ENCODE measurements at regions not wholly inside any gene's neighbourhood (a gene's known extent, or its start where the extent isn't known, plus 50 kb on each side); places are given as distances from the start of the nearest gene placed in this dataset.

GRCh38 chrX:139126493-139126892 is 404.0 kb upstream of the F9 start:
- Histone ChIP-seq H2BK12ac (ENCODE audit: low read length in 2 of 2) (no peak overlapping the region), H4K91ac (ENCODE audit: low read length) (no peak overlapping the region), H3K18ac (ENCODE audit: low read depth in 1 of 2, low read length in 2 of 2) (no peak overlapping the region), H2BK5ac (ENCODE audit: low read depth, low read length, poor library complexity, severe bottlenecking) (no peak overlapping the region), H3K27me3 (ENCODE audit: control insufficient read depth in 1 of 2, insufficient read depth in 1 of 2, low read length in 2 of 2) (no peaks in the 10 kb centered on the region), H2BK15ac (ENCODE audit: low read depth, poor library complexity, severe bottlenecking) (no peak overlapping the region), H4K8ac (ENCODE audit: low read length) (no peak overlapping the region), H3K9ac (ENCODE audit: low read length) (no peak overlapping the region), H2AK5ac (ENCODE audit: low read length, severe bottlenecking) (no peak overlapping the region), H3K14ac (ENCODE audit: low read length in 2 of 2) (no peak overlapping the region), H3K4me1 (ENCODE audit: control insufficient read depth, insufficient read depth, low read depth, low read length) (no peaks in the 10 kb centered on the region), H3K23ac (ENCODE audit: low read length in 2 of 2) (no peak overlapping the region), H2BK120ac (ENCODE audit: low read depth, low read length) (no peak overlapping the region), H3K36me3 (ENCODE audit: control insufficient read depth in 1 of 2, insufficient read depth in 2 of 2, low read depth in 1 of 2, low read length in 2 of 2) (no peaks in the 10 kb centered on the region), H3K9me3 (ENCODE audit: control insufficient read depth, low read length) (no peaks in the 10 kb centered on the region), H2AFZ (ENCODE audit: low read depth, low read length) (no peak overlapping the region), H3K4me2 (ENCODE audit: low read length, poor library complexity, severe bottlenecking) (no peak overlapping the region), H3K4ac (ENCODE audit: low read depth in 1 of 2, low read length in 2 of 2) (no peak overlapping the region), H3K27ac (ENCODE audit: low read length, poor library complexity, severe bottlenecking) (no peak overlapping the region), H3K79me1 (replicated peaks; ENCODE audit: low read length, poor library complexity, severe bottlenecking) (no peaks in the 10 kb centered on the region), H3K4me3 (ENCODE audit: insufficient read depth in 1 of 2, low read depth in 1 of 2, low read length in 2 of 2) (no peak overlapping the region)
- DNase-seq: no peak
- WGBS: 0% methylated on average over 2 of the region's 2 CpGs

DNA sequence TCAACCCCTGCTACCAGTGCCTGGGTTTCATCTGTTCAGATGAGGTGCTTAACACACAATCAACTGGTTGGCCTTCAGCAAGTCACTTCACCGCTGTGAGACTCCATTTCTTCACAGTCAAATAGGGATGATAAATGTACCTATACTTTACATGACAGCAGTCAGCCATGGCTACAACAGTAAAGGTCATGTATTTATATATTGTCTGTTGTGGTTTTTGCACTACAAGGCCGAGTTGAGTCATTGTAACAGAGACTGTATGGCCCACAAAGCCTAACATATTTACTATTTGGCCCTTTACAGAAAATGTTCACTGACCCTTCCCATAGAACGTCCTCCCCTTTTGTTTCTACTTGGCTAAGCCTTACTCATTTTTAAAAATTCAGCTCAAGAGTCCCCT is 404.6 kb upstream of the F9 start:
- H2BK5ac ChIP-seq (ENCODE audit: low read depth, low read length, poor library complexity, severe bottlenecking): no peak overlapping the region
- no peaks in the 10 kb centered on the region for H3K27me3 ChIP-seq (ENCODE audit: control insufficient read depth in 1 of 2, insufficient read depth in 1 of 2, low read length in 2 of 2)
- no peak overlapping the region for H2AFZ ChIP-seq (ENCODE audit: low read depth, low read length)
- H2AK5ac ChIP-seq (ENCODE audit: low read length, severe bottlenecking): no peak overlapping the region
- H3K9ac ChIP-seq (ENCODE audit: low read length): no peak overlapping the region
- no peak overlapping the region for H3K27ac ChIP-seq (ENCODE audit: low read length, poor library complexity, severe bottlenecking)
- no peaks in the 10 kb centered on the region for H3K79me1 ChIP-seq (replicated peaks; ENCODE audit: low read length, poor library complexity, severe bottlenecking)
- H3K18ac ChIP-seq (ENCODE audit: low read depth in 1 of 2, low read length in 2 of 2): no peak overlapping the region
- H2BK12ac ChIP-seq (ENCODE audit: low read length in 2 of 2): no peak overlapping the region
- H3K4ac ChIP-seq (ENCODE audit: low read depth in 1 of 2, low read length in 2 of 2): no peak overlapping the region
- no peak overlapping the region for H4K8ac ChIP-seq (ENCODE audit: low read length)
- no peaks in the 10 kb centered on the region for H3K4me1 ChIP-seq (ENCODE audit: control insufficient read depth, insufficient read depth, low read depth, low read length)
- no peak overlapping the region for H3K23ac ChIP-seq (ENCODE audit: low read length in 2 of 2)
- DNase-seq: no peak
- 40% methylated on average over 2 of the region's 3 CpGs for WGBS
- H3K14ac ChIP-seq (ENCODE audit: low read length in 2 of 2): no peak overlapping the region
- no peaks in the 10 kb centered on the region for H3K36me3 ChIP-seq (ENCODE audit: control insufficient read depth in 1 of 2, insufficient read depth in 2 of 2, low read depth in 1 of 2, low read length in 2 of 2)
- no peak overlapping the region for H2BK15ac ChIP-seq (ENCODE audit: low read depth, poor library complexity, severe bottlenecking)
- H2BK120ac ChIP-seq (ENCODE audit: low read depth, low read length): no peak overlapping the region
- H3K9me3 ChIP-seq (ENCODE audit: control insufficient read depth, low read length): no peaks in the 10 kb centered on the region
- no peak overlapping the region for H3K4me2 ChIP-seq (ENCODE audit: low read length, poor library complexity, severe bottlenecking)
- H4K91ac ChIP-seq (ENCODE audit: low read length): no peak overlapping the region
- H3K4me3 ChIP-seq (ENCODE audit: insufficient read depth in 1 of 2, low read depth in 1 of 2, low read length in 2 of 2): no peak overlapping the region

GRCh38 chrX:139121616-139122286 is 408.8 kb upstream of the F9 start:
- Histone ChIP-seq H3K4me1 (ENCODE audit: control insufficient read depth, insufficient read depth, low read depth, low read length) (peaks cover 4% of the 10 kb centered on the region), H3K9ac (ENCODE audit: low read length) (no peak overlapping the region), H2BK5ac (ENCODE audit: low read depth, low read length, poor library complexity, severe bottlenecking) (no peak overlapping the region), H3K4ac (ENCODE audit: low read depth in 1 of 2, low read length in 2 of 2) (no peak overlapping the region), H3K36me3 (ENCODE audit: control insufficient read depth in 1 of 2, insufficient read depth in 2 of 2, low read depth in 1 of 2, low read length in 2 of 2) (no peaks in the 10 kb centered on the region), H3K27ac (ENCODE audit: low read length, poor library complexity, severe bottlenecking) (no peak overlapping the region), H4K91ac (ENCODE audit: low read length) (no peak overlapping the region), H2AFZ (ENCODE audit: low read depth, low read length) (no peak overlapping the region), H2AK5ac (ENCODE audit: low read length, severe bottlenecking) (no peak overlapping the region), H3K27me3 (ENCODE audit: control insufficient read depth in 1 of 2, insufficient read depth in 1 of 2, low read length in 2 of 2) (no peaks in the 10 kb centered on the region), H2BK15ac (ENCODE audit: low read depth, poor library complexity, severe bottlenecking) (no peak overlapping the region), H2BK120ac (ENCODE audit: low read depth, low read length) (no peak overlapping the region), H3K4me3 (ENCODE audit: insufficient read depth in 1 of 2, low read depth in 1 of 2, low read length in 2 of 2) (no peak overlapping the region), H2BK12ac (ENCODE audit: low read length in 2 of 2) (no peak overlapping the region), H3K18ac (ENCODE audit: low read depth in 1 of 2, low read length in 2 of 2) (no peak overlapping the region), H3K23ac (ENCODE audit: low read length in 2 of 2) (no peak overlapping the region), H3K9me3 (ENCODE audit: control insufficient read depth, low read length) (no peaks in the 10 kb centered on the region), H3K79me1 (replicated peaks; ENCODE audit: low read length, poor library complexity, severe bottlenecking) (no peaks in the 10 kb centered on the region), H4K8ac (ENCODE audit: low read length) (no peak overlapping the region), H3K4me2 (ENCODE audit: low read length, poor library complexity, severe bottlenecking) (no peak overlapping the region), H3K14ac (ENCODE audit: low read length in 2 of 2) (no peak overlapping the region)
- no peak for DNase-seq
- WGBS: 51% methylated on average over 3 of the region's 4 CpGs

DNA sequence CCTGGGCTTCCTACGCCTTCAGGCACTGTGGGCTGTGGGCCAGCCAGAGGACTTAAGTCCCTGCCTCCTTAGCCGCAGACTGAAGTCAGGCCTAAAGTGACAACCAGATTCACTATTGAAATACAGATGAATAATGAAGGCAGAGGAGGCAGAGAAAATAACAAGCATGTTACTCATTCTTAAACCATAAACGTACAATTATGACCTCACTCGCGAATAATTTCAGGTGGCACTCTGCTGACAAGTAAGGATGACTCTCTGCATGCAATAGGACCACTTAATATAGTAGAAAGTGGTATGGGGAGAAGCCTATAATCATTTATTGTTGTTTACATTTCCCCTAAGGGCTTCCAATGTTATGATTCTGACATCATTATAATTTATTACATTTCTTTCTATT is 409.2 kb upstream of the FGF13 start:
- Histone ChIP-seq H4K91ac (ENCODE audit: low read length) (no peak overlapping the region), H3K27me3 (ENCODE audit: control insufficient read depth in 1 of 2, insufficient read depth in 1 of 2, low read length in 2 of 2) (no peaks in the 10 kb centered on the region), H3K9me3 (ENCODE audit: control insufficient read depth, low read length) (no peaks in the 10 kb centered on the region), H3K4me2 (ENCODE audit: low read length, poor library complexity, severe bottlenecking) (no peak overlapping the region), H3K4me1 (ENCODE audit: control insufficient read depth, insufficient read depth, low read depth, low read length) (peaks cover 4% of the 10 kb centered on the region), H3K23ac (ENCODE audit: low read length in 2 of 2) (no peak overlapping the region), H2AK5ac (ENCODE audit: low read length, severe bottlenecking) (no peak overlapping the region), H3K14ac (ENCODE audit: low read length in 2 of 2) (no peak overlapping the region), H3K18ac (ENCODE audit: low read depth in 1 of 2, low read length in 2 of 2) (no peak overlapping the region), H2AFZ (ENCODE audit: low read depth, low read length) (no peak overlapping the region), H2BK12ac (ENCODE audit: low read length in 2 of 2) (no peak overlapping the region), H3K36me3 (ENCODE audit: control insufficient read depth in 1 of 2, insufficient read depth in 2 of 2, low read depth in 1 of 2, low read length in 2 of 2) (no peaks in the 10 kb centered on the region), H2BK15ac (ENCODE audit: low read depth, poor library complexity, severe bottlenecking) (no peak overlapping the region), H3K79me1 (replicated peaks; ENCODE audit: low read length, poor library complexity, severe bottlenecking) (no peaks in the 10 kb centered on the region), H3K4me3 (ENCODE audit: insufficient read depth in 1 of 2, low read depth in 1 of 2, low read length in 2 of 2) (no peak overlapping the region), H3K4ac (ENCODE audit: low read depth in 1 of 2, low read length in 2 of 2) (no peak overlapping the region), H4K8ac (ENCODE audit: low read length) (no peak overlapping the region), H3K27ac (ENCODE audit: low read length, poor library complexity, severe bottlenecking) (no peak overlapping the region), H3K9ac (ENCODE audit: low read length) (no peak overlapping the region), H2BK120ac (ENCODE audit: low read depth, low read length) (no peak overlapping the region), H2BK5ac (ENCODE audit: low read depth, low read length, poor library complexity, severe bottlenecking) (no peak overlapping the region)
- no peak for DNase-seq
- 78% methylated on average over 1 of the region's 5 CpGs for WGBS
